ENCODE measurements at regions not wholly inside any gene's neighbourhood (a gene's known extent, or its start where the extent isn't known, plus 50 kb on each side); places are given as distances from the start of the nearest gene placed in this dataset.
"Not testable (repeated sequence)": the region's sequence is repeated elsewhere in the genome, so short reads cannot be mapped to it uniquely, and the experiment has no call there.

- no peak overlapping the region for H3K27ac Mint-ChIP-seq (ENCODE audit: unreplicated experiment)
- Histone ChIP-seq H3K9me3 (ENCODE audit: insufficient read depth, low read depth, low read length) (no peaks in the 10 kb centered on the region), H3K27me3 (ENCODE audit: insufficient read depth, low read length) (no peaks in the 10 kb centered on the region), H3K4me2 (ENCODE audit: low read length) (no peak overlapping the region), H4K20me1 (ENCODE audit: insufficient read depth, low read length) (no peaks in the 10 kb centered on the region), H3K4me3 (ENCODE audit: insufficient read depth, low read depth, low read length) (no peak overlapping the region), H3K27ac (ENCODE audit: low read depth, low read length) (no peak overlapping the region), H3K79me2 (ENCODE audit: insufficient read depth, low read length) (no peaks in the 10 kb centered on the region), H3K9ac (ENCODE audit: low read length) (no peak overlapping the region), H3K36me3 (ENCODE audit: insufficient read depth, low read length) (no peaks in the 10 kb centered on the region), H2AFZ (ENCODE audit: low read depth, low read length) (no peak overlapping the region), H3K4me1 (ENCODE audit: insufficient read depth, low read length) (no peaks in the 10 kb centered on the region)
- H3K27me3 Mint-ChIP-seq (ENCODE audit: low read depth, unreplicated experiment) = no peaks in the 10 kb centered on the region
- DNase-seq (ENCODE audit: low read depth) (no peak), FAIRE-seq (no peak)
- H3K36me3 Mint-ChIP-seq (ENCODE audit: low read depth, unreplicated experiment) = no peaks in the 10 kb centered on the region
- H3K4me3 Mint-ChIP-seq (ENCODE audit: unreplicated experiment) = no peak overlapping the region
- H3K4me1 Mint-ChIP-seq (ENCODE audit: low read depth, unreplicated experiment) = no peaks in the 10 kb centered on the region
- TF ChIP-seq EZH2 (IDR thresholded peaks at IDR 0.05; ENCODE audit: insufficient read depth, low read length) = no peak
- no peak for TF ChIP-seq CTCF (IDR thresholded peaks at IDR 0.05; ENCODE audit: insufficient read depth, low read depth, low read length)
- no peaks in the 10 kb centered on the region for H3K9me3 Mint-ChIP-seq (ENCODE audit: unreplicated experiment)
Observed at GRCh38 chr3:144488927-144489326, 517.3 kb downstream of the DIPK2A start.

GRCh38 chr3:144491333-144491732 is 519.7 kb downstream of the DIPK2A start:
- Histone ChIP-seq H3K27me3 (ENCODE audit: insufficient read depth, low read length) (no peaks in the 10 kb centered on the region), H3K9me3 (ENCODE audit: insufficient read depth, low read depth, low read length) (no peaks in the 10 kb centered on the region), H2AFZ (ENCODE audit: low read depth, low read length) (no peak overlapping the region), H3K36me3 (ENCODE audit: insufficient read depth, low read length) (no peaks in the 10 kb centered on the region), H3K4me3 (ENCODE audit: insufficient read depth, low read depth, low read length) (no peak overlapping the region), H3K9ac (ENCODE audit: low read length) (no peak overlapping the region), H3K4me1 (ENCODE audit: insufficient read depth, low read length) (no peaks in the 10 kb centered on the region), H3K79me2 (ENCODE audit: insufficient read depth, low read length) (no peaks in the 10 kb centered on the region), H4K20me1 (ENCODE audit: insufficient read depth, low read length) (no peaks in the 10 kb centered on the region), H3K27ac (ENCODE audit: low read depth, low read length) (no peak overlapping the region), H3K4me2 (ENCODE audit: low read length) (no peak overlapping the region)
- no peaks in the 10 kb centered on the region for H3K4me1 Mint-ChIP-seq (ENCODE audit: low read depth, unreplicated experiment)
- FAIRE-seq (no peak), DNase-seq (ENCODE audit: low read depth) (no peak)
- no peak overlapping the region for H3K27ac Mint-ChIP-seq (ENCODE audit: unreplicated experiment)
- no peaks in the 10 kb centered on the region for H3K9me3 Mint-ChIP-seq (ENCODE audit: unreplicated experiment)
- no peaks in the 10 kb centered on the region for H3K36me3 Mint-ChIP-seq (ENCODE audit: low read depth, unreplicated experiment)
- H3K27me3 Mint-ChIP-seq (ENCODE audit: low read depth, unreplicated experiment) = no peaks in the 10 kb centered on the region
- TF ChIP-seq CTCF (IDR thresholded peaks at IDR 0.05; ENCODE audit: insufficient read depth, low read depth, low read length) (no peak), EZH2 (IDR thresholded peaks at IDR 0.05; ENCODE audit: insufficient read depth, low read length) (no peak)
- no peak overlapping the region for H3K4me3 Mint-ChIP-seq (ENCODE audit: unreplicated experiment)

GRCh38 chr3:144494651-144495050 is 523.0 kb downstream of the DIPK2A start:
- H3K4me3 ChIP-seq (ENCODE audit: insufficient read depth, low read depth, low read length); H3K27me3 ChIP-seq (ENCODE audit: insufficient read depth, low read length); DNase-seq (ENCODE audit: low read depth); H3K9me3 Mint-ChIP-seq (ENCODE audit: unreplicated experiment); H4K20me1 ChIP-seq (ENCODE audit: insufficient read depth, low read length); H3K9me3 ChIP-seq (ENCODE audit: insufficient read depth, low read depth, low read length); H3K4me1 ChIP-seq (ENCODE audit: insufficient read depth, low read length); FAIRE-seq; H3K9ac ChIP-seq (ENCODE audit: low read length); H3K4me1 Mint-ChIP-seq (ENCODE audit: low read depth, unreplicated experiment); H3K79me2 ChIP-seq (ENCODE audit: insufficient read depth, low read length); H3K27ac Mint-ChIP-seq (ENCODE audit: unreplicated experiment); H3K4me2 ChIP-seq (ENCODE audit: low read length); H3K36me3 ChIP-seq (ENCODE audit: insufficient read depth, low read length); H3K27me3 Mint-ChIP-seq (ENCODE audit: low read depth, unreplicated experiment); H2AFZ ChIP-seq (ENCODE audit: low read depth, low read length); H3K4me3 Mint-ChIP-seq (ENCODE audit: unreplicated experiment); H3K27ac ChIP-seq (ENCODE audit: low read depth, low read length); H3K36me3 Mint-ChIP-seq (ENCODE audit: low read depth, unreplicated experiment): not testable (repeated sequence)

Data from astrocyte (in vitro differentiated cells and primary cell).